ENCODE measurements at regions not wholly inside any gene's neighbourhood (a gene's known extent, or its start where the extent isn't known, plus 50 kb on each side); places are given as distances from the start of the nearest gene placed in this dataset.

DNA sequence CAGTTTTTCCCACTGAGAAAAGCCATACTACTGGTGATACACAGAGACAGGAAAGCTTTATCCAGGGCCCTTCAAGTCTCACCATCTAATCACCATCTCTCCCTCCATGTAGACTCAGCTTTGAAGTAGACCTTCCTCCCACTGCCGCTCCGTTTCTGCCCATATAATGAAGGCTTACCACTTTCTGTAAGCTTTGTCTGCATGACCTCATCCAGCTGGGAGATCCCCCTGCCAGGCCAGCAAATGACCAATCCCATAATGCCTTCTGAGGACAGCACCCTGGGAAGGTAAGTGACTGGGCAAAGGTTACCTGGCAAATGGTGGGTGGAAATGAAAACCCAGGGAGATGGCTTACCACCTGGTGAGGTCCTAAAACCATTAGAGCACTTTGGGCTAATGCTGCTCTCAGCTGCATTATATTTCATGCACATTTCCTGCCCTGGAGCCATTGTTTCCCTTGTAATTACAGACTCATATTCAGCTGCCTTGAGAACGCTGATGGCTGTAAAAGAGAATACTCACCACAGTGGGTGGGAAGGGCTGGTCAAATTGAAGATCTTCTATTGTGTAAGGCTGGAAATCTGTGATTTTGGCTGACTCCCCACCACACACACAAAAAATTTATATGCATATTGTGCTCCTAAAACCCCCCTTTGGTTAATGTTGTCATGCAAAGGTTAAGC lies 350.7 kb upstream of the SYT4 start:
- peaks cover 4% of the 10 kb centered on the region; the same call in 1 of the 2 replicates for H3K4me1 ChIP-seq (ENCODE audit: control insufficient read depth, insufficient read depth, low read length)
- no peak overlapping the region for H3K4me3 ChIP-seq (ENCODE audit: low read depth, low read length)
- no peak overlapping the region; the same call in 1 of the 2 replicates for H3K27ac ChIP-seq (ENCODE audit: extremely low read depth, low read depth, low read length)
- H3K9me3 ChIP-seq (ENCODE audit: control insufficient read depth, insufficient read depth, low read depth, low read length), result no peaks in the 10 kb centered on the region
- POLR2A ChIA-PET, result no interaction called here
- CTCF ChIA-PET, result interaction anchor here (0.8 kb wide), 1 partner anchor 1070 kb away, joined by 3 read pairs; no protein-coding TSS in a partner anchor
- H3K36me3 ChIP-seq (ENCODE audit: control insufficient read depth in 2 of 2, insufficient read depth in 1 of 2, low read length in 2 of 2), result no peaks in the 10 kb centered on the region
- TF ChIP-seq ZNF518A (tag by site-specific recombination; conservative IDR thresholded peaks at IDR 0.05; ENCODE audit: low read depth) (no peak), SP7 (tag by site-specific recombination; IDR thresholded peaks at IDR 0.05) (0 out of 2 replicates have a peak, but pooled peaks have one; percentile 30), FEZF1 (tag by site-specific recombination; IDR thresholded peaks at IDR 0.05) (peak; percentile 97), KLF1 (tag by site-specific recombination; IDR thresholded peaks at IDR 0.05) (no peak), TRIM28 (IDR thresholded peaks at IDR 0.05; ENCODE audit: borderline replicate concordance, low read length) (peak; percentile 36; the same call in 1 of the 2 replicates), ATF2 (tag by site-specific recombination; IDR thresholded peaks at IDR 0.05; ENCODE audit: low read depth) (no peak), ZNF202 (tag by site-specific recombination; IDR thresholded peaks at IDR 0.05; ENCODE audit: borderline replicate concordance) (no peak), GLIS1 (tag by site-specific recombination; IDR thresholded peaks at IDR 0.05) (peak; percentile 86), ZNF548 (tag by site-specific recombination; IDR thresholded peaks at IDR 0.05) (no peak), ZNF175 (tag by site-specific recombination; IDR thresholded peaks at IDR 0.05) (no peak), ZIC2 (tag by site-specific recombination; IDR thresholded peaks at IDR 0.05) (peak; percentile 70; the same call in 1 of the 2 replicates), CTCF (tag by site-specific recombination; IDR thresholded peaks at IDR 0.05) (no peak), EGR2 (tag by site-specific recombination; IDR thresholded peaks at IDR 0.05; ENCODE audit: low read depth) (no peak), TSHZ1 (tag by site-specific recombination; IDR thresholded peaks at IDR 0.05; ENCODE audit: borderline replicate concordance) (no peak), MEIS1 (CRISPR knock-in tag; IDR thresholded peaks at IDR 0.05; ENCODE audit: borderline replicate concordance) (no peak), ZBTB49 (tag by site-specific recombination; IDR thresholded peaks at IDR 0.05; ENCODE audit: low read depth) (no peak)
- TF ChIP-seq, protein P1, sequence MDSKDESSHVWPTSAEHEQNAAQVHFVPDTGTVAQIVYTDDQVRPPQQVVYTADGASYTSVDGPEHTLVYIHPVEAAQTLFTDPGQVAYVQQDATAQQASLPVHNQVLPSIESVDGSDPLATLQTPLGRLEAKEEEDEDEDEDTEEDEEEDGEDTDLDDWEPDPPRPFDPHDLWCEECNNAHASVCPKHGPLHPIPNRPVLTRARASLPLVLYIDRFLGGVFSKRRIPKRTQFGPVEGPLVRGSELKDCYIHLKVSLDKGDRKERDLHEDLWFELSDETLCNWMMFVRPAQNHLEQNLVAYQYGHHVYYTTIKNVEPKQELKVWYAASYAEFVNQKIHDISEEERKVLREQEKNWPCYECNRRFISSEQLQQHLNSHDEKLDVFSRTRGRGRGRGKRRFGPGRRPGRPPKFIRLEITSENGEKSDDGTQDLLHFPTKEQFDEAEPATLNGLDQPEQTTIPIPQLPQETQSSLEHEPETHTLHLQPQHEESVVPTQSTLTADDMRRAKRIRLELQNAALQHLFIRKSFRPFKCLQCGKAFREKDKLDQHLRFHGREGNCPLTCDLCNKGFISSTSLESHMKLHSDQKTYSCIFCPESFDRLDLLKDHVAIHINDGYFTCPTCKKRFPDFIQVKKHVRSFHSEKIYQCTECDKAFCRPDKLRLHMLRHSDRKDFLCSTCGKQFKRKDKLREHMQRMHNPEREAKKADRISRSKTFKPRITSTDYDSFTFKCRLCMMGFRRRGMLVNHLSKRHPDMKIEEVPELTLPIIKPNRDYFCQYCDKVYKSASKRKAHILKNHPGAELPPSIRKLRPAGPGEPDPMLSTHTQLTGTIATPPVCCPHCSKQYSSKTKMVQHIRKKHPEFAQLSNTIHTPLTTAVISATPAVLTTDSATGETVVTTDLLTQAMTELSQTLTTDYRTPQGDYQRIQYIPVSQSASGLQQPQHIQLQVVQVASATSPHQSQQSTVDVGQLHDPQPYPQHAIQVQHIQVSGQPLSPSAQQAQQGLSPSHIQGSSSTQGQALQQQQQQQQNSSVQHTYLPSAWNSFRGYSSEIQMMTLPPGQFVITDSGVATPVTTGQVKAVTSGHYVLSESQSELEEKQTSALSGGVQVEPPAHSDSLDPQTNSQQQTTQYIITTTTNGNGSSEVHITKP (tag by site-specific recombination; IDR thresholded peaks at IDR 0.05), result peak; percentile 47

Data from HEK293 (cell line).